PFSK-1 (cell line): ENCODE measurements at regions not wholly inside any gene's neighbourhood (a gene's known extent, or its start where the extent isn't known, plus 50 kb on each side); places are given as distances from the start of the nearest gene placed in this dataset.

Experiments
- POLR2AphosphoS5 ChIP-seq: IDR thresholded peaks from 2 replicates; pipeline ENCODE4 v1.6.1; 2012; ENCODE audit warnings: low read depth, mild to moderate bottlenecking, control low read depth, low read length, moderate library complexity
- TAF1 ChIP-seq: IDR thresholded peaks from 2 replicates; pipeline ENCODE4 v1.6.1; 2012; ENCODE audit warnings: low read length, control low read depth, borderline replicate concordance; ENCODE audit not compliant: insufficient read depth
- TF ChIP-seq, protein P1 (sequence below), 2 experiments: IDR thresholded peaks; 2 replicates each; pipeline versions ENCODE4 v1.6.1 to v1.8.0; 2011 to 2012; ENCODE audit warnings: low read depth in 2 of 2, low read length in 2 of 2, control low read depth in 1 of 2, inconsistent platforms in 1 of 2, mild to moderate bottlenecking in 1 of 2, moderate library complexity in 1 of 2; ENCODE audit not compliant: insufficient read depth in 1 of 2

DNA sequence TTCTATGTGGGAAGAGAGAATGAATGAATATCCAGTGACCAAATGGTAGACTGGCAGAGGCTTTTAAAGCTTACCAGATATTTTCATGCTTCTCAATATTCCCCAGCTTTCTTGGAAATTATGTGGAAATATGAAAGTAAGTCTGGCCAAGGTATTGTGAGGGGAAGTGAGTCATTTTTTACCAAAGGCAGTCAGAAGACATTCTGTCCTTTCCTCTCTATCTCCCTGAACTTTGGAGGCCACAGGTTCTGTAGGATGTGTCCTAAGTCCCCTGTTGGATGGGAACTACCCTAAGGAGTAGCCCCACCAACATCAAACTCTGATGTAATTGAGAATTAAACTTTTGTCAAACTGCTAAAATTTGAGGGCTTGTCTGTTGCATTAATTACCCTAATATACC lies 593.8 kb upstream of the NRSN1 start:
- TF ChIP-seq POLR2AphosphoS5 (no peak), TAF1 (no peak)
- TF ChIP-seq, protein P1, sequence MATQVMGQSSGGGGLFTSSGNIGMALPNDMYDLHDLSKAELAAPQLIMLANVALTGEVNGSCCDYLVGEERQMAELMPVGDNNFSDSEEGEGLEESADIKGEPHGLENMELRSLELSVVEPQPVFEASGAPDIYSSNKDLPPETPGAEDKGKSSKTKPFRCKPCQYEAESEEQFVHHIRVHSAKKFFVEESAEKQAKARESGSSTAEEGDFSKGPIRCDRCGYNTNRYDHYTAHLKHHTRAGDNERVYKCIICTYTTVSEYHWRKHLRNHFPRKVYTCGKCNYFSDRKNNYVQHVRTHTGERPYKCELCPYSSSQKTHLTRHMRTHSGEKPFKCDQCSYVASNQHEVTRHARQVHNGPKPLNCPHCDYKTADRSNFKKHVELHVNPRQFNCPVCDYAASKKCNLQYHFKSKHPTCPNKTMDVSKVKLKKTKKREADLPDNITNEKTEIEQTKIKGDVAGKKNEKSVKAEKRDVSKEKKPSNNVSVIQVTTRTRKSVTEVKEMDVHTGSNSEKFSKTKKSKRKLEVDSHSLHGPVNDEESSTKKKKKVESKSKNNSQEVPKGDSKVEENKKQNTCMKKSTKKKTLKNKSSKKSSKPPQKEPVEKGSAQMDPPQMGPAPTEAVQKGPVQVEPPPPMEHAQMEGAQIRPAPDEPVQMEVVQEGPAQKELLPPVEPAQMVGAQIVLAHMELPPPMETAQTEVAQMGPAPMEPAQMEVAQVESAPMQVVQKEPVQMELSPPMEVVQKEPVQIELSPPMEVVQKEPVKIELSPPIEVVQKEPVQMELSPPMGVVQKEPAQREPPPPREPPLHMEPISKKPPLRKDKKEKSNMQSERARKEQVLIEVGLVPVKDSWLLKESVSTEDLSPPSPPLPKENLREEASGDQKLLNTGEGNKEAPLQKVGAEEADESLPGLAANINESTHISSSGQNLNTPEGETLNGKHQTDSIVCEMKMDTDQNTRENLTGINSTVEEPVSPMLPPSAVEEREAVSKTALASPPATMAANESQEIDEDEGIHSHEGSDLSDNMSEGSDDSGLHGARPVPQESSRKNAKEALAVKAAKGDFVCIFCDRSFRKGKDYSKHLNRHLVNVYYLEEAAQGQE (IDR thresholded peaks at IDR 0.05; ENCODE audit: insufficient read depth in 1 of 2, low read depth in 2 of 2, low read length in 2 of 2), result no peak
